Thyroid gland (tissue), 4 donors: ENCODE measurements at regions not wholly inside any gene's neighbourhood (a gene's known extent, or its start where the extent isn't known, plus 50 kb on each side); places are given as distances from the start of the nearest gene placed in this dataset.

Source experiments
- DNase-seq, 2 donors: peaks; one replicate each; pipeline ENCODE4 v3.0.0-alpha.2; 2019
- H3K27ac ChIP-seq, 3 donors: fragments of 200-600 bp; sonication (generic); 1 replicate in 2 of 3; 2 replicates in 1 of 3; pipeline ENCODE4 v1.5.1; 2016 to 2019; ENCODE audit warnings: mild to moderate bottlenecking in 1 of 3, moderate library complexity in 1 of 3
- H3K27me3 ChIP-seq: fragments of 200-600 bp; sonication (generic); one replicate; pipeline ENCODE4 v1.5.1; 2019
- H3K36me3 ChIP-seq, 2 donors: fragments of 200-600 bp; sonication (generic); one replicate each; pipeline ENCODE4 v1.5.1; 2016 to 2019
- H3K4me1 ChIP-seq, 2 donors: fragments of 200-600 bp; sonication (generic); one replicate each; pipeline ENCODE4 v1.5.1; 2017 to 2019
- H3K4me3 ChIP-seq, 3 donors: fragments of 200-600 bp; sonication (generic); replicated peaks in 1 of 3; 1 replicate in 2 of 3; 2 replicates in 1 of 3; pipeline ENCODE4 v1.5.1; 2016; ENCODE audit warnings: mild to moderate bottlenecking in 1 of 3
- H3K9me3 ChIP-seq: fragments of 200-600 bp; sonication (generic); one replicate; pipeline ENCODE4 v1.5.1; 2017
- CTCF ChIP-seq, 6 experiments: fragments of 200-600 bp in 3 of 6; fragments of 450-650 bp in 3 of 6; sonication (generic) in 3 of 6; IDR thresholded peaks; one replicate each; pipeline ENCODE4 v1.5.1; 2016 to 2019; ENCODE audit warnings: antibody characterized with exemption in 6 of 6, mild to moderate bottlenecking in 2 of 6, inconsistent platforms in 1 of 6, moderate library complexity in 1 of 6
- POLR2A ChIP-seq, 2 donors: fragments of 450-650 bp; IDR thresholded peaks; one replicate each; pipeline ENCODE4 v1.6.1; 2017; ENCODE audit warnings: antibody characterized with exemption in 2 of 2, mild to moderate bottlenecking in 2 of 2, moderate library complexity in 1 of 2
- WGBS, 2 donors: methylation state at CpG; one replicate each; pipeline ENCODE4 v1.1.5; 2017; 5-methylcytosine and 5-hydroxymethylcytosine counted together
- intact Hi-C: fragments of 100-400 bp; cut with DNase I; formaldehyde crosslinking; loops from one replicate; pipeline ENCODE4 v1.15.1; 2023

- no peak overlapping the region for H3K4me3 ChIP-seq
- H3K27ac ChIP-seq: no peak overlapping the region
- H3K27me3 ChIP-seq: no peaks in the 10 kb centered on the region
- no peaks in the 10 kb centered on the region for H3K9me3 ChIP-seq
- DNase-seq: no peak
- 75 to 85% methylated on average over 6 of the region's 6 CpGs for WGBS, 2 donors
- H3K36me3 ChIP-seq: no peaks in the 10 kb centered on the region
- no peaks in the 10 kb centered on the region for H3K4me1 ChIP-seq
- TF ChIP-seq CTCF (IDR thresholded peaks at IDR 0.05) (no peak), POLR2A (IDR thresholded peaks at IDR 0.05) (no peak)
- intact Hi-C loops: no loop called here
These were observed 225.0 kb upstream of the ARID2 start for GRCh38 chr12:45504316-45505010.

GRCh38 chr12:45509187-45509586 lies 220.3 kb upstream of the ARID2 start:
- H3K27me3 ChIP-seq: no peaks in the 10 kb centered on the region
- H3K9me3 ChIP-seq: no peaks in the 10 kb centered on the region
- H3K36me3 ChIP-seq: no peaks in the 10 kb centered on the region
- DNase-seq: no peak
- no peaks in the 10 kb centered on the region for H3K4me1 ChIP-seq
- H3K27ac ChIP-seq: no peak overlapping the region
- H3K4me3 ChIP-seq: no peak overlapping the region
- TF ChIP-seq POLR2A (IDR thresholded peaks at IDR 0.05) (no peak), CTCF (IDR thresholded peaks at IDR 0.05) (no peak)
- WGBS, 2 donors: 83 to 86% methylated on average over 1 of the region's 2 CpGs
- intact Hi-C loops: no loop called here

GRCh38 chr12:45509621-45510020 lies 219.9 kb upstream of the ARID2 start:
- Histone ChIP-seq H3K36me3 (no peaks in the 10 kb centered on the region), H3K27me3 (no peaks in the 10 kb centered on the region), H3K9me3 (no peaks in the 10 kb centered on the region), H3K4me1 (no peaks in the 10 kb centered on the region), H3K27ac (no peak overlapping the region), H3K4me3 (no peak overlapping the region)
- no peak for DNase-seq
- intact Hi-C loops: no loop called here
- TF ChIP-seq POLR2A (IDR thresholded peaks at IDR 0.05) (no peak), CTCF (IDR thresholded peaks at IDR 0.05) (no peak)
- WGBS, 2 donors: 83% methylated on average over 1 of the region's 1 CpG; no CpG with 5 or more reads in 1 of the 2 donors

- no peak for DNase-seq
- no peaks in the 10 kb centered on the region for H3K4me1 ChIP-seq
- intact Hi-C loops: no loop called here
- no peaks in the 10 kb centered on the region for H3K9me3 ChIP-seq
- H3K4me3 ChIP-seq: no peak overlapping the region
- 75 to 86% methylated on average over 3 of the region's 3 CpGs for WGBS, 2 donors
- H3K36me3 ChIP-seq: no peaks in the 10 kb centered on the region
- no peak for TF ChIP-seq POLR2A (IDR thresholded peaks at IDR 0.05)
- no peak for TF ChIP-seq CTCF (IDR thresholded peaks at IDR 0.05)
- H3K27ac ChIP-seq: no peak overlapping the region
- no peaks in the 10 kb centered on the region for H3K27me3 ChIP-seq
These were observed 212.1 kb upstream of the ARID2 start for GRCh38 chr12:45517381-45517780.

- Histone ChIP-seq H3K9me3 (no peaks in the 10 kb centered on the region), H3K27me3 (no peaks in the 10 kb centered on the region), H3K27ac (no peak overlapping the region), H3K36me3 (no peaks in the 10 kb centered on the region), H3K4me3 (no peak overlapping the region), H3K4me1 (no peaks in the 10 kb centered on the region)
- 82 to 83% methylated on average over 10 of the region's 10 CpGs for WGBS, 2 donors
- no peak for TF ChIP-seq CTCF (IDR thresholded peaks at IDR 0.05)
- TF ChIP-seq POLR2A (IDR thresholded peaks at IDR 0.05): no peak
- intact Hi-C loops: no loop called here
- no peak for DNase-seq
These were observed 210.9 kb upstream of the ARID2 start for GRCh38 chr12:45518291-45519235.
